ENCODE measurements at regions not wholly inside any gene's neighbourhood (a gene's known extent, or its start where the extent isn't known, plus 50 kb on each side); places are given as distances from the start of the nearest gene placed in this dataset.

DNA sequence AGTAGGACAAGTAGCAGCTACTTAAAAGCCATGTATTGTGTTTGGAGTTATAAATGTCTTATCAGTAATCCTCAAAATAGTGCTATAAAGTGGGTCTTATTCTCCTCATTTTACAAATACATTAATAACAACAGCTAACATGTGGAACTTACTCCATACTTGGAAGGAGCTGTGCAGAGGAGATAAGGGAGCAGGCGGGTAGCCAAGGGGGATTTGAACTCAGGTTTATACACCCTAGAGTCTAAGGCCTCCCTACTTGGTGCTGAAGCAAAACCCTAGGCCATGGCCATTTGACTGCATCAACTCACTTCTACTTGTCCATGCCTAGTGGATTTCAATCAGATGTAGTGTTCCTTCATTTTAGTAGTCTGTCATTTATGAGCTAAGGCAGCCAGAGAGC, 72.1 kb downstream of the LMO4 start:
- no peaks in the 10 kb centered on the region for H3K79me2 ChIP-seq (ENCODE audit: control insufficient read depth, insufficient read depth, low read length)
- TF ChIP-seq EZH2 (IDR thresholded peaks at IDR 0.05; ENCODE audit: low read length, missing control alignments) (no peak), CTCF (conservative IDR thresholded peaks at IDR 0.05 in 1 of 2, IDR thresholded peaks at IDR 0.05 in 1 of 2; ENCODE audit: low read depth in 1 of 2, low read length in 2 of 2) (no peak)

GRCh38 chr1:87402241-87403002, 73.7 kb downstream of the LMO4 start:
- no peaks in the 10 kb centered on the region for H3K27me3 ChIP-seq (ENCODE audit: control insufficient read depth, insufficient read depth, low read length)
- no peak overlapping the region for H2AFZ ChIP-seq (ENCODE audit: low read length)
- no peaks in the 10 kb centered on the region for H3K79me2 ChIP-seq (ENCODE audit: control insufficient read depth, insufficient read depth, low read length)
- peak; percentile 80 to 88 for DNase-seq (ENCODE audit: low read depth in 2 of 2)
- H3K4me3 ChIP-seq (replicated peaks in 1 of 4; ENCODE audit: control extremely low read depth in 1 of 4, insufficient read depth in 1 of 4, low read depth in 3 of 4, low read length in 4 of 4) = no peak overlapping the region
- no peak overlapping the region for H3K9ac ChIP-seq (ENCODE audit: insufficient read depth, low read length)
- no peaks in the 10 kb centered on the region for H3K9me3 ChIP-seq (ENCODE audit: control insufficient read depth, insufficient read depth, low read depth, low read length)
- H3K27ac ChIP-seq (ENCODE audit: insufficient read depth, low read length) = no peak overlapping the region
- H3K4me1 ChIP-seq (ENCODE audit: control insufficient read depth, extremely low read depth, insufficient read depth, low read length) = no peaks in the 10 kb centered on the region
- no peaks in the 10 kb centered on the region for H3K36me3 ChIP-seq (ENCODE audit: control insufficient read depth, insufficient read depth, low read length)
- TF ChIP-seq EZH2 (IDR thresholded peaks at IDR 0.05; ENCODE audit: low read length, missing control alignments) (no peak), CTCF (conservative IDR thresholded peaks at IDR 0.05 in 1 of 2, IDR thresholded peaks at IDR 0.05 in 1 of 2; ENCODE audit: low read depth in 1 of 2, low read length in 2 of 2) (no peak)
- no peaks in the 10 kb centered on the region for H4K20me1 ChIP-seq (ENCODE audit: control insufficient read depth, extremely low read depth, insufficient read depth, low read length)
- H3K4me2 ChIP-seq (ENCODE audit: extremely low read depth, insufficient read depth, low read length) = peak overlapping the region; percentile 19

More for the DNA sequence above, 72.1 kb downstream of the LMO4 start:
- no peak overlapping the region for H3K9ac ChIP-seq (ENCODE audit: insufficient read depth, low read length)
- no peaks in the 10 kb centered on the region for H3K27me3 ChIP-seq (ENCODE audit: control insufficient read depth, insufficient read depth, low read length)
- no peaks in the 10 kb centered on the region for H3K9me3 ChIP-seq (ENCODE audit: control insufficient read depth, insufficient read depth, low read depth, low read length)
- H3K4me3 ChIP-seq (replicated peaks in 1 of 4; ENCODE audit: control extremely low read depth in 1 of 4, insufficient read depth in 1 of 4, low read depth in 3 of 4, low read length in 4 of 4) = no peak overlapping the region
- H3K27ac ChIP-seq (ENCODE audit: insufficient read depth, low read length) = no peak overlapping the region
- no peak overlapping the region for H2AFZ ChIP-seq (ENCODE audit: low read length)
- H3K4me2 ChIP-seq (ENCODE audit: extremely low read depth, insufficient read depth, low read length) = no peak overlapping the region
- no peaks in the 10 kb centered on the region for H3K36me3 ChIP-seq (ENCODE audit: control insufficient read depth, insufficient read depth, low read length)
- DNase-seq (ENCODE audit: low read depth in 2 of 2) = no peak
- no peaks in the 10 kb centered on the region for H3K4me1 ChIP-seq (ENCODE audit: control insufficient read depth, extremely low read depth, insufficient read depth, low read length)
- no peaks in the 10 kb centered on the region for H4K20me1 ChIP-seq (ENCODE audit: control insufficient read depth, extremely low read depth, insufficient read depth, low read length)

- Histone ChIP-seq H4K20me1 (ENCODE audit: control insufficient read depth, extremely low read depth, insufficient read depth, low read length) (no peaks in the 10 kb centered on the region), H3K4me2 (ENCODE audit: extremely low read depth, insufficient read depth, low read length) (no peak overlapping the region), H3K9me3 (ENCODE audit: control insufficient read depth, insufficient read depth, low read depth, low read length) (no peaks in the 10 kb centered on the region), H2AFZ (ENCODE audit: low read length) (no peak overlapping the region), H3K27ac (ENCODE audit: insufficient read depth, low read length) (no peak overlapping the region), H3K79me2 (ENCODE audit: control insufficient read depth, insufficient read depth, low read length) (no peaks in the 10 kb centered on the region), H3K4me1 (ENCODE audit: control insufficient read depth, extremely low read depth, insufficient read depth, low read length) (no peaks in the 10 kb centered on the region), H3K27me3 (ENCODE audit: control insufficient read depth, insufficient read depth, low read length) (no peaks in the 10 kb centered on the region), H3K9ac (ENCODE audit: insufficient read depth, low read length) (no peak overlapping the region), H3K36me3 (ENCODE audit: control insufficient read depth, insufficient read depth, low read length) (no peaks in the 10 kb centered on the region), H3K4me3 (replicated peaks in 1 of 4; ENCODE audit: control extremely low read depth in 1 of 4, insufficient read depth in 1 of 4, low read depth in 3 of 4, low read length in 4 of 4) (no peak overlapping the region)
- TF ChIP-seq EZH2 (IDR thresholded peaks at IDR 0.05; ENCODE audit: low read length, missing control alignments) (no peak), CTCF (conservative IDR thresholded peaks at IDR 0.05 in 1 of 2, IDR thresholded peaks at IDR 0.05 in 1 of 2; ENCODE audit: low read depth in 1 of 2, low read length in 2 of 2) (no peak)
- peak in 1 of 2 donors; percentile 43 for DNase-seq (ENCODE audit: low read depth in 2 of 2)
These were observed 74.6 kb downstream of the LMO4 start for GRCh38 chr1:87403061-87403820.

Data from fibroblast of lung (primary cell).